Coronary artery (tissue), 2 donors: ENCODE measurements at regions not wholly inside any gene's neighbourhood (a gene's known extent, or its start where the extent isn't known, plus 50 kb on each side); places are given as distances from the start of the nearest gene placed in this dataset.

Experiments used
- DNase-seq: peaks from one replicate; pipeline ENCODE4 v3.0.0-alpha.2; 2017; ENCODE audit warnings: low spot score
- H3K27ac ChIP-seq, 2 donors: fragments of 200-600 bp; sonication (generic); one replicate each; pipeline ENCODE4 v1.5.1; 2016 to 2019
- H3K4me3 ChIP-seq: fragments of 200-600 bp; sonication (generic); 2 replicates; pipeline ENCODE4 v1.5.1; 2016; ENCODE audit warnings: mild to moderate bottlenecking, moderate library complexity
- TF ChIP-seq, protein P1 (sequence below): fragments of 200-600 bp; sonication (generic); IDR thresholded peaks from one replicate; pipeline ENCODE4 v1.5.1; 2019; ENCODE audit warnings: antibody characterized with exemption

DNA sequence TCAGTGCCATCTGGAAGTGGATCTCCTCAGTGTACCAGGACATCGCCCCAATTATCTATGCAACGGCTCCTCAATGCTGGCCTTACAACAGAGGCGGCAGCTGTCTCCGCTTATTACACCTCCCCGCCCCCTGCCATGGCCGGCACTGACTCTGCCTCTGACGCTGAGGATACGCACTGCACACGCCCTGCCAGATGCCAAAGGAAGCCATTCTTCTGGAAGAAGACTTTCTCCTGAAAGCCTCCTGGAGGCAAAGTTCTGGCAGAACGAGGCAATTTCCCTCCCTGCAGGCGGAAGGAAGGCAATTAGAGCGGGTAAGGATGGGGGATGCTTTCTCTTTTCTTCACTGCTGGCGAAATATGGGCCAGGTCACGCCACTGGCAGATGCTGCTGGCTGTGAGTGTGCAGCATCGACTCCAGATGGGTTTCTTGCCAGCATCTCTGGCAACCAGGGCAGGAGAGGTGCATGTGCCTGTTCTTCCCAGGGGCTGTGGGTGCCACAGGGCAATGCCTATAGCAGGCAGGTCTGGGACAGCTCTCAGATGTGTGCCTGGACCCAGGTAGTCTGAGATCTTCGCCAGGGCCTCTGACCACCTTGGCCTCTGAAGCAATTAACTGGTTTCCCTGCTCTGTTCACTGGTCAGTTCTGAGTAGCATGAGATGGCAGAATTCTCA lies 62.2 kb upstream of the MRPS22 start:
- TF ChIP-seq, protein P1, sequence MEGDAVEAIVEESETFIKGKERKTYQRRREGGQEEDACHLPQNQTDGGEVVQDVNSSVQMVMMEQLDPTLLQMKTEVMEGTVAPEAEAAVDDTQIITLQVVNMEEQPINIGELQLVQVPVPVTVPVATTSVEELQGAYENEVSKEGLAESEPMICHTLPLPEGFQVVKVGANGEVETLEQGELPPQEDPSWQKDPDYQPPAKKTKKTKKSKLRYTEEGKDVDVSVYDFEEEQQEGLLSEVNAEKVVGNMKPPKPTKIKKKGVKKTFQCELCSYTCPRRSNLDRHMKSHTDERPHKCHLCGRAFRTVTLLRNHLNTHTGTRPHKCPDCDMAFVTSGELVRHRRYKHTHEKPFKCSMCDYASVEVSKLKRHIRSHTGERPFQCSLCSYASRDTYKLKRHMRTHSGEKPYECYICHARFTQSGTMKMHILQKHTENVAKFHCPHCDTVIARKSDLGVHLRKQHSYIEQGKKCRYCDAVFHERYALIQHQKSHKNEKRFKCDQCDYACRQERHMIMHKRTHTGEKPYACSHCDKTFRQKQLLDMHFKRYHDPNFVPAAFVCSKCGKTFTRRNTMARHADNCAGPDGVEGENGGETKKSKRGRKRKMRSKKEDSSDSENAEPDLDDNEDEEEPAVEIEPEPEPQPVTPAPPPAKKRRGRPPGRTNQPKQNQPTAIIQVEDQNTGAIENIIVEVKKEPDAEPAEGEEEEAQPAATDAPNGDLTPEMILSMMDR: no peak
- Histone ChIP-seq H3K27ac (no peak overlapping the region), H3K4me3 (no peak overlapping the region)
- no peak for DNase-seq

DNA sequence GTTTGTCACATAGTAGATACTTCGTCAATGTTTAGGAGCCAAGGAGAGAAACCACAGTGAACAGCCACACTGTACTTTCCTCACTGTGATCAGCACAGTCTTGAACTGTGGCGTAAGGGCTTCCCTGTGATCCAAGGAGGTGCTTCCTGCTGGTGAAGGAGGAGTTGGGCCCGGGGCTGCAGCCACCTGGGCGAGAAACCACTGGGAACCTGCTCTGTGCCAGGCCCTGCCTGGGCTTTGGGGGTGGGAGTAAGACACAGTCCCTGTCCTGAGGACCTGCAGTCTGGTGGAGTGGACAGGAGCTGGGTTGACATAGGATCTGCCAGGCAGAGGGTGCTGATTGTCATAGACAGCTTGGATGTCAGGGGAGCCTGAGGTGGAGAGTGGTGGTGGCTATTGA lies 60.5 kb upstream of the MRPS22 start:
- Histone ChIP-seq H3K27ac (no peak overlapping the region), H3K4me3 (no peak overlapping the region)
- TF ChIP-seq, protein P1: no peak
- DNase-seq: no peak

DNA sequence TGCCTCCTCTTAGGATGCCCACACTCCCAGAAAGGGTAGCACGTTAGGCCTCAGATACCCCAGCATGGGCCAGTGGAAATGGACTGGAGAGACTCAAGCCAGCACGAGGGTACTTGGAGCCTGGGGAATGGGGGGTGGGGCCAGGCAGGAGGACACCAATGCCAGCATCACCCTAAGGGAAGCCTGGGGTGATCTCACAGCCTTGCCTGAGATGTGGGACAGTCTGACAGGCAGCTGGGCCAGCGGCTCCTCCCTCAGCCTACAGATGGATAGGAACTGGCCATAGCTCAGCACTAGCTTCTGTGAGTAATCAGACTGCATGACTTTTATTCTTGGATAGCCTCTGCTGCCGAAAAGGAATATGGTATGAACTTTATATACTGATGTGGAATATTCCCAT lies 59.6 kb upstream of the MRPS22 start:
- Histone ChIP-seq H3K4me3 (no peak overlapping the region), H3K27ac (no peak overlapping the region)
- no peak for DNase-seq
- TF ChIP-seq, protein P1: no peak

- H3K27ac ChIP-seq: no peak overlapping the region
- no peak for DNase-seq
- TF ChIP-seq, protein P1: no peak
Observed at GRCh38 chr3:139285691-139286090, 58.1 kb upstream of the MRPS22 start.

GRCh38 chr3:139286241-139286640 lies 57.6 kb upstream of the MRPS22 start:
- TF ChIP-seq, protein P1: no peak
- H3K27ac ChIP-seq: no peak overlapping the region
- no peak for DNase-seq
- H3K4me3 ChIP-seq: no peak overlapping the region

More at GRCh38 chr3:139285691-139286090, 58.1 kb upstream of the MRPS22 start:
- no peak overlapping the region for H3K4me3 ChIP-seq

- Histone ChIP-seq H3K27ac (no peak overlapping the region), H3K4me3 (no peak overlapping the region)
- no peak for DNase-seq
- TF ChIP-seq, protein P1: no peak
Observed at GRCh38 chr3:139286825-139287224, 57.0 kb upstream of the MRPS22 start.

DNA sequence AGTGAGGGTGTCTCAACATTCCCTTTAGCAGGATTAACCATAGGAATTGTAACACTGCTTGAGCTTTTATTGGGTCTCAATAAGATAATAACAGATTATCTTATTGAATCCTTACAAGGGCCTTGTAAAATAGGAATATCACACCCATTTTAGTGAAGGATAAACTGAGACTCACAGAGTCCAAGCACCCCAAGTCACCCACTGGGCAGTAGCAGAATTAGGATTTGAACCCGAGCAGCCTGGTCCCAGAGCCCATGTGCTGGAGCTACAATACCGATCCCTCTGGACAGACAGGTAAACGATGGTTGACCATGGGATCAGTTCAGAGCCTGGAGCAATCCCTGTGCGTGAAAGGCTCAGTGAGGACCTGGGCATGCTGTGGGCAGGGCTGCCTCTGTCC lies 56.3 kb upstream of the MRPS22 start:
- Histone ChIP-seq H3K27ac (no peak overlapping the region), H3K4me3 (no peak overlapping the region)
- TF ChIP-seq, protein P1: no peak
- DNase-seq: no peak
